ENCODE measurements at regions not wholly inside any gene's neighbourhood (a gene's known extent, or its start where the extent isn't known, plus 50 kb on each side); places are given as distances from the start of the nearest gene placed in this dataset.

DNA sequence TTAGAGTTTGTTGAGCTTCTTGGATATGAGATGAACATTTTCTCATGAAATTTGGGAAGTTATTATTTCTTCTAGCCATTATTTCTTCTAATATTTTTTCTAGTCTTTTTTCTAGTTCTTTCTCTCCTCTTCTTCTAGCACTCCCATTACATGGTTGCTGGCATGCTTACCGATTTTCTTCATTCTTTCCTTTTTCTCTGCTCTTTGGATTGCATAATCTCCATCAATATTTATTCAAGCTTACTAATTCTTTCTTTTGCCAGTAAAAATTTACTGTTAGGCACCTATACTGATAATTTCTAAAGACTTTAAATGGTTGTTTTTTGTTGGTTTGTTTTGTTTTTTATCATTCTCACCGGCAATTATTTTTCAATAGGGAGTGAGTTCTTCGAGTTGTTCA, 114.8 kb upstream of the RASEF start (continued):
- TF ChIP-seq, protein P1, sequence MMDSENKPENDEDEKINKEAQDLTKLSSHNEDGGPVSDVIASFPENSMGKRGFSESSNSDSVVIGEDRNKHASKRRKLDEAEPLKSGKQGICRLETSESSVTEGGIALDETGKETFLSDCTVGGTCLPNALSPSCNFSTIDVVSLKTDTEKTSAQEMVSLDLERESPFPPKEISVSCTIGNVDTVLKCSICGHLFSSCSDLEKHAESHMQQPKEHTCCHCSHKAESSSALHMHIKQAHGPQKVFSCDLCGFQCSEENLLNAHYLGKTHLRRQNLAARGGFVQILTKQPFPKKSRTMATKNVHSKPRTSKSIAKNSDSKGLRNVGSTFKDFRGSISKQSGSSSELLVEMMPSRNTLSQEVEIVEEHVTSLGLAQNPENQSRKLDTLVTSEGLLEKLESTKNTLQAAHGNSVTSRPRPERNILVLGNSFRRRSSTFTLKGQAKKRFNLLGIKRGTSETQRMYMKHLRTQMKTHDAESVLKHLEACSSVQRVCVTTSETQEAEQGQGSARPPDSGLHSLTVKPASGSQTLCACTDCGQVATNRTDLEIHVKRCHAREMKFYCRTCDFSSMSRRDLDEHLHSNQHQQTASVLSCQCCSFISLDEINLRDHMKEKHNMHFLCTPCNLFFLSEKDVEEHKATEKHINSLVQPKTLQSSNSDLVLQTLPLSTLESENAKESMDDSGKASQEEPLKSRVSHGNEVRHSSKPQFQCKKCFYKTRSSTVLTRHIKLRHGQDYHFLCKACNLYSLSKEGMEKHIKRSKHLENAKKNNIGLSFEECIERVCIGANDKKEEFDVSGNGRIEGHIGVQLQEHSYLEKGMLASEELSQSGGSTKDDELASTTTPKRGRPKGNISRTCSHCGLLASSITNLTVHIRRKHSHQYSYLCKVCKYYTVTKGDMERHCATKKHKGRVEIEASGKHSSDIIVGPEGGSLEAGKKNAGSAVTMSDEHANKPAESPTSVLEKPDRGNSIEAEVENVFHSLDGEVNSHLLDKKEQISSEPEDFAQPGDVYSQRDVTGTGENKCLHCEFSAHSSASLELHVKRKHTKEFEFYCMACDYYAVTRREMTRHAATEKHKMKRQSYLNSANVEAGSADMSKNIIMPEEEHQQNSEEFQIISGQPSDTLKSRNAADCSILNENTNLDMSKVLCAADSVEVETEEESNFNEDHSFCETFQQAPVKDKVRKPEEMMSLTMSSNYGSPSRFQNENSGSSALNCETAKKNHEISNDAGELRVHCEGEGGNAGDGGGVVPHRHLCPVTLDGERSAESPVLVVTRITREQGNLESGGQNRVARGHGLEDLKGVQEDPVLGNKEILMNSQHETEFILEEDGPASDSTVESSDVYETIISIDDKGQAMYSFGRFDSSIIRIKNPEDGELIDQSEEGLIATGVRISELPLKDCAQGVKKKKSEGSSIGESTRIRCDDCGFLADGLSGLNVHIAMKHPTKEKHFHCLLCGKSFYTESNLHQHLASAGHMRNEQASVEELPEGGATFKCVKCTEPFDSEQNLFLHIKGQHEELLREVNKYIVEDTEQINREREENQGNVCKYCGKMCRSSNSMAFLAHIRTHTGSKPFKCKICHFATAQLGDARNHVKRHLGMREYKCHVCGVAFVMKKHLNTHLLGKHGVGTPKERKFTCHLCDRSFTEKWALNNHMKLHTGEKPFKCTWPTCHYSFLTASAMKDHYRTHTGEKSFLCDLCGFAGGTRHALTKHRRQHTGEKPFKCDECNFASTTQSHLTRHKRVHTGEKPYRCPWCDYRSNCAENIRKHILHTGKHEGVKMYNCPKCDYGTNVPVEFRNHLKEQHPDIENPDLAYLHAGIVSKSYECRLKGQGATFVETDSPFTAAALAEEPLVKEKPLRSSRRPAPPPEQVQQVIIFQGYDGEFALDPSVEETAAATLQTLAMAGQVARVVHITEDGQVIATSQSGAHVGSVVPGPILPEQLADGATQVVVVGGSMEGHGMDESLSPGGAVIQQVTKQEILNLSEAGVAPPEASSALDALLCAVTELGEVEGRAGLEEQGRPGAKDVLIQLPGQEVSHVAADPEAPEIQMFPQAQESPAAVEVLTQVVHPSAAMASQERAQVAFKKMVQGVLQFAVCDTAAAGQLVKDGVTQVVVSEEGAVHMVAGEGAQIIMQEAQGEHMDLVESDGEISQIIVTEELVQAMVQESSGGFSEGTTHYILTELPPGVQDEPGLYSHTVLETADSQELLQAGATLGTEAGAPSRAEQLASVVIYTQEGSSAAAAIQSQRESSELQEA (IDR thresholded peaks at IDR 0.05; ENCODE audit: low read depth) = no peak
- TF ChIP-seq HES1 (IDR thresholded peaks at IDR 0.05; ENCODE audit: low read depth) (no peak), FOXO4 (CRISPR knock-in tag; IDR thresholded peaks at IDR 0.05) (no peak), BMI1 (IDR thresholded peaks at IDR 0.05; ENCODE audit: low read length) (no peak), KLF1 (tag; IDR thresholded peaks at IDR 0.05) (no peak), NCOR1 (IDR thresholded peaks at IDR 0.05) (no peak), ATF2 (CRISPR knock-in tag; IDR thresholded peaks at IDR 0.05) (no peak), THAP12 (CRISPR knock-in tag; IDR thresholded peaks at IDR 0.05) (no peak)
- TF ChIP-seq, protein P2, sequence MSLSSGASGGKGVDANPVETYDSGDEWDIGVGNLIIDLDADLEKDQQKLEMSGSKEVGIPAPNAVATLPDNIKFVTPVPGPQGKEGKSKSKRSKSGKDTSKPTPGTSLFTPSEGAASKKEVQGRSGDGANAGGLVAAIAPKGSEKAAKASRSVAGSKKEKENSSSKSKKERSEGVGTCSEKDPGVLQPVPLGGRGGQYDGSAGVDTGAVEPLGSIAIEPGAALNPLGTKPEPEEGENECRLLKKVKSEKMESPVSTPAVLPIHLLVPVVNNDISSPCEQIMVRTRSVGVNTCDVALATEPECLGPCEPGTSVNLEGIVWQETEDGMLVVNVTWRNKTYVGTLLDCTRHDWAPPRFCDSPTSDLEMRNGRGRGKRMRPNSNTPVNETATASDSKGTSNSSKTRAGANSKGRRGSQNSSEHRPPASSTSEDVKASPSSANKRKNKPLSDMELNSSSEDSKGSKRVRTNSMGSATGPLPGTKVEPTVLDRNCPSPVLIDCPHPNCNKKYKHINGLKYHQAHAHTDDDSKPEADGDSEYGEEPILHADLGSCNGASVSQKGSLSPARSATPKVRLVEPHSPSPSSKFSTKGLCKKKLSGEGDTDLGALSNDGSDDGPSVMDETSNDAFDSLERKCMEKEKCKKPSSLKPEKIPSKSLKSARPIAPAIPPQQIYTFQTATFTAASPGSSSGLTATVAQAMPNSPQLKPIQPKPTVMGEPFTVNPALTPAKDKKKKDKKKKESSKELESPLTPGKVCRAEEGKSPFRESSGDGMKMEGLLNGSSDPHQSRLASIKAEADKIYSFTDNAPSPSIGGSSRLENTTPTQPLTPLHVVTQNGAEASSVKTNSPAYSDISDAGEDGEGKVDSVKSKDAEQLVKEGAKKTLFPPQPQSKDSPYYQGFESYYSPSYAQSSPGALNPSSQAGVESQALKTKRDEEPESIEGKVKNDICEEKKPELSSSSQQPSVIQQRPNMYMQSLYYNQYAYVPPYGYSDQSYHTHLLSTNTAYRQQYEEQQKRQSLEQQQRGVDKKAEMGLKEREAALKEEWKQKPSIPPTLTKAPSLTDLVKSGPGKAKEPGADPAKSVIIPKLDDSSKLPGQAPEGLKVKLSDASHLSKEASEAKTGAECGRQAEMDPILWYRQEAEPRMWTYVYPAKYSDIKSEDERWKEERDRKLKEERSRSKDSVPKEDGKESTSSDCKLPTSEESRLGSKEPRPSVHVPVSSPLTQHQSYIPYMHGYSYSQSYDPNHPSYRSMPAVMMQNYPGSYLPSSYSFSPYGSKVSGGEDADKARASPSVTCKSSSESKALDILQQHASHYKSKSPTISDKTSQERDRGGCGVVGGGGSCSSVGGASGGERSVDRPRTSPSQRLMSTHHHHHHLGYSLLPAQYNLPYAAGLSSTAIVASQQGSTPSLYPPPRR (CRISPR knock-in tag; IDR thresholded peaks at IDR 0.05; ENCODE audit: borderline replicate concordance) = no peak

Measured in K562 (cell line).